ENCODE measurements at regions not wholly inside any gene's neighbourhood (a gene's known extent, or its start where the extent isn't known, plus 50 kb on each side); places are given as distances from the start of the nearest gene placed in this dataset.

DNA sequence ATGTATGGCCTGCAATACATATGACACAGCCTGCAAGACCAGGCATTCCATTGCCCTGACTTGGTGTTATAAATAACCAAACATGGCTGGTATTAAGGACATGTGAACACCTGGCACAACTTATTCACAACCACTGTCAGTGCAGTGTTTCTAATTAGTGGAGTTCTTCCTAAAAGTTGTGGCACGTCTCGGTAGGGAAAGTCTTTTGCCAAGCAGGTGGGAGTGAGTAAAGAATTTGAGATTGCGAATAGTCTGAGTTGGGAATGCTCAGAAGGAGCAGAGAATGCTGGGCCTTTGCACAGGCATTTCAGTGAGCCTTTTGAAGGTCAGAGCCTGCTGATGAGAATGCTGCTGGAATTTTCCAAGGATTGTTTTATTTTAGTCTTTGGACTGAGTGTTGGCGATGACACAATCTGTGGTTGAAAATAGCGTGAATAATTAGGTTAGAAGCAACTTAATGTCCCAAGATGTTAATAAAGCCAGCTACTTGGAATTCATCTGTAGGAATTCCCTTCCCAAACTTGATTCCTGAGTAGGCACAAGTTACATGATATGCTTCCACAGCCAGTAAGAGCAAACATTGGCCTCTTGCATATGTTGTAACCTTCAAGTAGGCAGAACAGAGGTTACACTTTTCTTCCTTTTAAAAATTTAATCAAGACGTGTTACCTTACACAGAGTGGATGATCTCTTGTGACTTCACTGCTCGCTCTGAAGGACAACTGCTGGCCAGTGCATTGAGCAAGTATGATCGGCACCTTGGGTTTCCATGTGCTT is 83.6 kb upstream of the PGRMC2 start:
- TF ChIP-seq, protein P1, sequence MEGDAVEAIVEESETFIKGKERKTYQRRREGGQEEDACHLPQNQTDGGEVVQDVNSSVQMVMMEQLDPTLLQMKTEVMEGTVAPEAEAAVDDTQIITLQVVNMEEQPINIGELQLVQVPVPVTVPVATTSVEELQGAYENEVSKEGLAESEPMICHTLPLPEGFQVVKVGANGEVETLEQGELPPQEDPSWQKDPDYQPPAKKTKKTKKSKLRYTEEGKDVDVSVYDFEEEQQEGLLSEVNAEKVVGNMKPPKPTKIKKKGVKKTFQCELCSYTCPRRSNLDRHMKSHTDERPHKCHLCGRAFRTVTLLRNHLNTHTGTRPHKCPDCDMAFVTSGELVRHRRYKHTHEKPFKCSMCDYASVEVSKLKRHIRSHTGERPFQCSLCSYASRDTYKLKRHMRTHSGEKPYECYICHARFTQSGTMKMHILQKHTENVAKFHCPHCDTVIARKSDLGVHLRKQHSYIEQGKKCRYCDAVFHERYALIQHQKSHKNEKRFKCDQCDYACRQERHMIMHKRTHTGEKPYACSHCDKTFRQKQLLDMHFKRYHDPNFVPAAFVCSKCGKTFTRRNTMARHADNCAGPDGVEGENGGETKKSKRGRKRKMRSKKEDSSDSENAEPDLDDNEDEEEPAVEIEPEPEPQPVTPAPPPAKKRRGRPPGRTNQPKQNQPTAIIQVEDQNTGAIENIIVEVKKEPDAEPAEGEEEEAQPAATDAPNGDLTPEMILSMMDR (IDR thresholded peaks at IDR 0.05): no peak
- TF ChIP-seq POLR2A (IDR thresholded peaks at IDR 0.05) (no peak), POLR2AphosphoS5 (IDR thresholded peaks at IDR 0.05) (no peak), EP300 (IDR thresholded peaks at IDR 0.05) (no peak)

Measured in upper lobe of left lung (tissue), 4 donors.